Left lobe of liver (tissue), 2 donors: ENCODE measurements at regions not wholly inside any gene's neighbourhood (a gene's known extent, or its start where the extent isn't known, plus 50 kb on each side); places are given as distances from the start of the nearest gene placed in this dataset.

Experiments
- ATAC-seq: fragments of 200-7000 bp; cut with Tn5 transposase; one replicate; pipeline ENCODE4 v1.9.1; 2020; ENCODE audit warnings: mild to moderate bottlenecking, moderate library complexity
- DNase-seq: peaks from one replicate; pipeline ENCODE4 v3.0.0-alpha.2; 2020; ENCODE audit warnings: low spot score
- donor health status: DM: no; HTN: no; CAD: no; lungs with moderate emphysema.
- donor health status: DM: no; HTN: yes; CAD: no.

DNA sequence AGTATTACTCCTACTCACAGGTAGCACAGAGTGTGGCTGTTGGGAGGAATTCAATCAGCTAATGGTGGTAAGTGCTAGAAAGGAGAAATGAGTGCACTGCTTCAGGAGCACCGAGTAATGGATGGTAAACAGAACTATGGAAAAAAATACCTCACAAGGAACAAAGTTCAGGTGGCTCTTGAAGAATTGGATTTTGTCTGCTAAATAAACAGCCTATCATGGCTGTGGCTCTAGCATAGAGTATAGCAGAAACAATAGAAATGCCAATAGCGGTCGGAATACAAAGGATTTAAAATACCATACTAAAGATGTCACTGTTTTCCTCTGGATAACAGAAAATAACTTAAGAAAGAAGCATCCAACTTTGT is 482.5 kb downstream of the NUP35 start:
- ATAC-seq, result no peak
- no peak for DNase-seq

DNA sequence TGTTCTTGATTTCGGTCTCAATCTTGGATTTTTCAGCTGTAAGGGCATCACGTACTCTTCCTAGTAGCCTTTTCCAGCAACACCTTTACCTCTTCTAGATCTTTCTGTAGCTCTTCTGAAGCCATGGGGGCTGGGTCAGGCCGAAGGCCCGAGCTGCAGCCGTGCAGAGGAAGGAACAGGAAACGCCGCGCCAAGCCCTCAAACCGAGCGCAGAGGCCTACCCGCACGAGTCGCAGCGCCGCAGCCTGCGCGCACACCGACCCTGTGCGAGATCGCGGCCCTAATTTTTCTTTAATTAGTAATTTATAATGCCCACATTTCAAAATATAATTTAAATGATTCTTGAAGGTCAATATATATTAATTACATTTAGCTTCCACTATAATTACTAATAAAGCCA is 483.8 kb downstream of the NUP35 start:
- ATAC-seq (no peak), DNase-seq (no peak)

DNA sequence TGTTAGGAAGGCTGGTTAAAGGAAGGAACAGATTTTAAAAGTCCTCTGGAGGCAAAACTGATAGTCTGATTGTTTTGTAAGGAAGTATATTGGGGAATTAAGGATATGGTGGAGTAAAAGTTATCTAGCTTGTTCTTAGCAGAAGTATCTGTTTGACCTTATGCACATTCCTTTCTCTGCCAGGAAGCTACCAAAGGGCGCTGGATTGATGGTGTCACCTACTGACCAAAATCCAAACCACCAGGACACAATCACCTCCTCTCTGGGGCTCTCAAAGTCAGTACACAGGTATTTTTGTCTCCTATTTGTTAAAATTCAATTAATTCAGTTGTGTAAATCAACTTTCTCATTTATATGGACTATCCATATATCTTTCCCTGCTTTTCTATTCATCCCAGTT is 484.5 kb downstream of the NUP35 start:
- DNase-seq, result no peak

DNA sequence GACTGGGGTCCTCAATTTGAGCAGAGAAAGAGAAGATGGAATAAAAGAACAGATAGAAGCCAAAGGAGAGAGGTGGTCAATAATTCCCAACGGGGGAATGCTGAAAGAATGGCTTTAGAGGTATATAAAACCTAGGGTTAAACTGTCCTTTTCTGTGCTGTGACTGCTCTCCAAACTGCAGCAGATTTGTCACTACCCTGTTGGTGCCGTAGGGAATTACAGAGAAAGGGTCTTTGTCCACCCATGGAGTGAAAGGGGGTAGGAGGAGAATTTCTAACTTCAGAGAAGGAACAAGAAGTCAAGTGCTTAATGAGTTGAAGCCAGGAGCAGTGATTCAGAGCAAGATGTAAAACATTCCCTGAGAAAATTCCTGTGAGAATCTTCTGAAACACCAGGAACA is 486.5 kb downstream of the NUP35 start:
- ATAC-seq (no peak), DNase-seq (no peak)

More for the DNA sequence above, 484.5 kb downstream of the NUP35 start:
- no peak for ATAC-seq

DNA sequence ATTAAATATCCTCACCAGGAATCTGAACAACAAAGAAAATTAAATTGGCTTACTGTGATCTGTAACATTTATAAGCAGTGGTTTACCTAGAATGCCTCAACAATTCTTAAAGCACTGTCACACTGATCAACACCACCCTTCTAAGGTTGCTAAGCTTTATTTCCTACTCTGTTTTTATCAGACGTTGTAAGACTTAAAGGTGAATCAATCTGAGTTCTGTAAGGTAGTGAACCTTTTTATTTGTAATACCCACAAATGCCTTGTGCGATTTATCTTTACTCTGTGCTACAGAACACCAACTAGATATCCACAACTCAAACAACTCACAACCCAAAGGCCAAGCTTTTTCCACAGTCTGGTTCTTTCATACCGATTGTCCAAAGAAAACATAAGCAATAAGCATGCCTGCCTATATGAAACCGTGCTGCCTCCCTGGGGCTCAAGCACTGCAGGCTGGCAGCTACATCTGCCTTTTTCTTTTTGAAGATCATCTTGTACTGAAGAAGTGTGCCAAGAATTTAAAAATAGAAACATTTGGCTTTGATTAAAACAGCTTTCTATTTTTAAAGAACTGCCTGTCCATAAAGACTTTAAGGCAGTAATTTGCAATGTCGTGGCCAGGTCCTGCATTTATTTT is 490.7 kb downstream of the NUP35 start:
- ATAC-seq, result no peak
- DNase-seq, result no peak

DNA sequence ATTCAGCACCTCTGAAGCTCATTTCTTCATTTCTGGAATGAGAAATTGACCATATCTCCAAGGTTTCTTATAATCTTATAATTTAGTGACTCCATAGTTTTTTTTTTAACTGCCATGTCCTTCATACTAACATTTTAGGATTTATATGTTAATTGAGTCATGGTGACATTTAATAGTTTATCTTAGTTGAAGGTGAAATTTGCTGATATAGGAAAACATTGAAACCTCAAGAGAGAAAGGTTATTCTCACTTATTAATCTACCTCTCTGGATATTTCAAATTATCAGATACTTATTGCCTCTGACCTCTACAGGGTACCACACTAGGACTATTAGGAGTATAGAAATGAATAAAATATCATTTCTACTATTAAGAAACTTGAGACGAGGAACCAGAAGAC is 499.0 kb downstream of the NUP35 start:
- DNase-seq, result no peak
- ATAC-seq, result no peak

DNA sequence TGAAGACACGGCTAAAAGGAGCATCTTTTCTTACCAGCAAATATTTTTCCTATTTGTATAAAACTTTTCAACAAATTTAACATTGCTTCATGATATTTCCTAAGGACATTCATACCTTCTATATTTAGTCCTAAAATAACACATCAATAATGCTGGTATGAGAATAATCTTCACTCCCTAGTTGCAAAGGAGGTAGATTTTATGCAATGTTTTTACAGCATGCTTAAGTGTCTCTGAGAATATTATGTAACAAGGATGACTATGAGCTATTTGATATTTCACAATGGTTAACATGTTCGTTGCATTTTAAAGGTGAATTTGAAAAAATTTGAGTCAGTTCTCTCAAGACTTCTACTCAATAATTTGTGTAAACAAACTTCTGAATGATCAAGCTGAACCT is 506.7 kb downstream of the NUP35 start:
- DNase-seq, result no peak
- ATAC-seq, result no peak

DNA sequence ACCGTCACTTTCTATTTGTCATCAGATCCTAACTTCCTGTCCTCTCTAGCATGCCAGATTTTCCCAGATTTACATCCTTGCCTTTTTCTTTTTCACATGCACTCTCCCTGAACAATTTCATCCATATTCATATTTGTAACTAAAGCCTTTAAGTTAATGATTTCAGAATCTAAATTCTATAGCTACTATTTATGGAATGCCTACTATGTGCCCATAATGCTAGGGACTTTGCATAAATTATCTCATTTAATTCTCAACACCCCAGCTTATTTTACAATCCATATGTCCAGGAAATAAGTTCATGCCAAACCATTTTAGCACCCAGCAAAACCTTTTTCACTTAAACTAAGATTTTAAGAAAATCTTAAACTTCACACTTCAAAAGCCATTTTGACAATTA is 531.9 kb downstream of the NUP35 start:
- DNase-seq (no peak), ATAC-seq (no peak)

DNA sequence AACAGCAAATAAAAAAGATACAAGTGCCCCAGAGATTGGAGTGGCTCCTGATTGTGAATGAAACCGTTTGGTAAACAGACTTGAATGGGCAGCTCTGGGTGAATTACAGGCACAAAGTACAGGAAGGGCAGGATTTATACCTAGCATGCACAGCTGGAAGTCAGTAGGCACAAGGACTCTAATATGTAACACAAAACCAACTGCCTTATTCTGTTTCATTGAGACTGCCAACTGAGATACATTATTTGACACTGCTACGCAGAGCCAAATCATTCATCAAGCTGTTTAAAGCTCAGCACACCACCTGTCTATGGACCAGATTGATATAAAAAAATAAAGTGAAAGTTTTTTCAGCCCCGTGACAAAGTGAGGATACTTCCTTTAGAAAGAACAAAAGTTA is 541.2 kb downstream of the NUP35 start:
- ATAC-seq, result no peak
- DNase-seq, result no peak

DNA sequence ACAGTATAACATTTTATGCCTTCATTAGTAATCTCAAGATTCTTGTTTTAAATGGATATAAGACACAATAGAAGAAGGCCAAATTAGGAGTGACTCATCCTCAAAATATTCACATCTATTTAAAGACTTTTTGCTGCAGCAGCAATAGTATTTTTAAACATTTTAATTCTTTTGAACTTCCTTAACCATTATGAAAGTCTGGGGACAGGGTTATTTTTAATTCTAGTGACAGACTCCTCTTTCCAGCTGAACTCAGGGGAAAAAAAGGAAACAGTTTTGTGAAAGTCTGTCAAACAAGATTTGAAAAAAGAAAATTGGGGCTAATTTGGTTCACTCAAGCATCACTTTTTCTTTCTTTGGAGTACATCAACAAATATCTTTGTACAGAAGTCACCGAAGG is 541.8 kb downstream of the NUP35 start:
- ATAC-seq, result no peak

DNA sequence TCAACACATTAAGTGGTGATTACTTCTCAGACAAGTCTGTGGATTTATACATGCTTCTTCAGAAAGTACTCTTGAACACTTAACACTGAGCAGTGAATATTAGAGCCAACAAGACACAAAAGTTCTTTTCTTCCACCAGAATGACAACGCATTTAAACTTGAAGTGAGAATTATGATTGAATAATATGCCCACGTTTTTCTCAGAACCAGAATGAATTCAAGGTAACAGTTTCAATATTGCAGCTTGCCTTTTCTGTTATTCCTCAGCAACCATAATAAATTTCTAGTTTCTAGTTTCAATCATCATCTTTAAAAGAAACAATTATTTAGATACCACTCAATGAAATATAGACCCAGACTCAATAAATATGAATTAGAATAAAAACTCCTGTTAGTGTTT is 547.0 kb downstream of the NUP35 start:
- DNase-seq, result no peak
- ATAC-seq, result no peak

More for the DNA sequence above, 541.8 kb downstream of the NUP35 start:
- DNase-seq, result no peak

DNA sequence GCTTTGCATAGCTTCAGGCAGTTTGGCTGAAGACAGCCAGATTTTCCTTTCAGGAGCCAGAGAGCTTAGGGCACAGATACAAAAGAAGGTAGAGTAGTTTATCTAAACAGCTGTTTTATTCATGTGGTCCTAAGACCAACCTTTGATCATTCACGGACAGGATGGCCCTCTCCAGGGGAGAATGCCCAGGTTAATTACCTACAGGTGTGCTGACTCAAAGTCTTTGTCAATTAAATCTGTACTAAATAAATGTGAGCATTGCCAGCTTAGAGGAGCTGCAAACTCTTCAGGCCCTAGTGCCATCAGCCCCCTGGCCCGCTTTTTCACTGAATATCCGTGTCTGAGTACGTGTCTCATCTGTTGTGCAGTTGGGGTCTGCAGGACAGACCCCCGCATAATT is 554.7 kb downstream of the NUP35 start:
- no peak for DNase-seq
- ATAC-seq, result no peak

DNA sequence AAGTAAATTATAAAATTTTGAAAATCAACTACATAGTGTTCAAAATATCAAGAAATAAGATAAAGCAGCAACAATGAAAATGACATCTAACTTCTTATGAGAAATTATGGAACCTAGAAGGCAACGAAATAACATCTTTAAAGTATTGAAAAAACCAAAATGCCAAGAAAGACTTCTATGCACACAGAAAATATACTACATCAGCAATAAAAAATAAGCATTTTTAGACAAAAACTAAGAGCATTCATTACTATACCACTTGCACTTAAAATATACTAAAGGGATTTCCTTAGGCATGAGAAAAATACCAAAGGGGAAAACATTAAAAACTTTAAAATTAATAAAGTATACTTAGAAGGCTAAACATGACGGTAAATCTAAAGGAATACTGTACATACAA is 556.3 kb downstream of the NUP35 start:
- ATAC-seq (no peak), DNase-seq (no peak)

DNA sequence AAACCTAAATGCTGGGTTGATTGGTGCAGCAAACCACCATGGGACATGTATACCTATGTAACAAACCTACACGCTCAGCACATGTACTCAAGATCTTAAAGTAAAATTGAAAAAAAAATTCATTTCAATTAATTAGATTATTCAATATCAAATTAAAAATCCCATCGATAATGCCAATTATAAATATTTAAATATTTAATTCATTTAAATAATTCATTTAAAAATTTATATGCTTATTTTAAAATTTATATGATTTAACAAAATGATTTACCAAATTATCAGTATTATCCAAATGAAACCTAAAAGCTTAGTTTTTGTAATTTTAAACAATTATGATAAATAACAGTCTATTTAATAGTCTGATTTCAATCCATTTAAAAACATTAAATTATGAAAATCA is 560.4 kb downstream of the NUP35 start:
- no peak for ATAC-seq
- no peak for DNase-seq

DNA sequence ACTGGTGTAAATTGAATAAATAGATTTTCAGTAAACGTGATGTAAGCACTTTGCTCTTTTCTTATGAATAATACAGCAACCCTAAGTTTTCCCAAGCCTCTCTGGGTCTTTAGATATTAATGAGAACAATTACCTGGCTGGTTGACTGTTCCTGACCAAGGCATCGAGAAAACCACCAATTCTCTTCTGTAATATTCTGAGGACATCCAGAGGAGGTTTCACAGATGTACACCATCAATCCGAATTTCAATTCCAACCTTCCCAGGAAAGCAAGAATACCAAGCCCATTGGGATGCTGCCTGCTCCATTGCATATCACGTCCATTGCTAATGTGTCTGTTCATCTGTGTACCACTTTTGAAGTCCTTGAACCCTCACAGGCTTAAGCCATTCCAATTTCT is 571.8 kb downstream of the NUP35 start:
- no peak for DNase-seq
- no peak for ATAC-seq

DNA sequence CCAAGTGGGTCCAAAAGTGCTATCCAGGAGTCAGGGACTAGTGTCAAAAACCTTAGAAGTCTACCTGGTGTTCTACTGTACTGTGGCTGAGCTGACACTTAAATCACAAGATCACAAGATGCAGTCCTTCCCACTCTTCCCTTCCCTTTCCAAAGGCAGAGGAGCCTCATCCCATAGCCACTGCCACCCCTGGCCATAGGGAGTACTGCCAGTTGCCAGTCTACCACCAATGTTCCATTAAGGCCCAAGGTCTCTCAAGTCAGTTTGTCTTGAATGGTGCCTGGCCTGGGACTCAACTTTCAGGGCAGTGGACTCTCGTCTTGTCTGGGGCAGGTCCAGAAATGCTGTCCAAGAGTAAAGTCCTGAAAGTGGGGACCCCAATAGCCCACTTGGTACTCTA is 585.6 kb downstream of the NUP35 start:
- ATAC-seq (no peak), DNase-seq (no peak)

DNA sequence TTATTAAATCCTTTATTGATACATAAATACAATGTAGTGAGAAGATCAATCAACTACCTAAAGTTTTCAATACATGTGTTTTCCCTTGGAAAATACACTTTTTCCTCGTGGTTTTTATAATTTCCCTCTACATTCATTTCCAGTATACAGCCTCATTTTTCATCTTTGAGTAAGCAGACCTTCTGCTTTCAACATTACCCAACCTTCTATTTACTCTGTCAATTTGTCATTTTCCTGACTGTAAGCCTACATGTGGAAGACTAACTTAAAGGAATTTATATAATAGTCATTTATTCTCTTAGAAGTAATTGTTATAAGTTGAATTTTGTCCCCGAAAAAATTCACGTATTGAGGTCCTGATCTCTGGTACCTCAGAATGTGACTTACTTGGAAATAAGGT is 594.0 kb downstream of the NUP35 start:
- ATAC-seq (no peak), DNase-seq (no peak)

DNA sequence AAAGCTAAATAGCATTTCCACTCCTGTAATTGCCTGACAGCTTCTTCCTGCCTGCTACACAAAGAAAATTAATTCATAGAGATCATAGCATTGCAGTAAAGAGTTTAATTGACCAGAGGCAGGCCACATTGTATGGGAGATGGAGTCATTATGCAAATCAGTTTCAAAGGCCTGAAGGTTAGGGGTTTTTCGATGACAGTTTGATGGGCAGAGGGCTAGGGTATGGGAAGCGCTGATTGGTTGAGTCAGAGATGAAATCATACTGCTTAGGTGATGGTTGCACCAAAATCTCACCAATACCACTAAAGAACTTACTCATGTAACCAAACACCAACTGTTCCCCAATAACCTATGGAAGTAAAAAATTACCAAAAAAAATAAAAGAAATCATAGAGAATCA is 599.0 kb downstream of the NUP35 start:
- DNase-seq (no peak), ATAC-seq (no peak)

DNA sequence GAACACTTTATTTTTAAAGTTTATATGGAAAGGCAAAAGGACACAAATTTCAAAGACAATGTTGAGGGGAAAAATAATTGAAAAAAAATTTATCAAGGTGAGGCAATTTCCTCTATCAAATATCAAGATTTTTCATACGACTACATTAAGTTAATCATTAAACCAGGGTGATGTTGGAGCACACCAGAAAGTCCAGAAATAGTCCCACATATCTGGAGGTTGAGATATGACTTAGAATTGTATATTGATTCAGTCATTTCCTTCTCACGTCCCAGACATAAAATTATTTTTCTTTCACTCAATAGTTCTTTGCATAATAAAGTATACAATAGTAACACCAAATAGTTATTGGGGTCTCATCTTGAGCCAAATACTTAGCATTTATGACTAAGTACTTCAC is 605.1 kb downstream of the NUP35 start:
- no peak for ATAC-seq
- no peak for DNase-seq

DNA sequence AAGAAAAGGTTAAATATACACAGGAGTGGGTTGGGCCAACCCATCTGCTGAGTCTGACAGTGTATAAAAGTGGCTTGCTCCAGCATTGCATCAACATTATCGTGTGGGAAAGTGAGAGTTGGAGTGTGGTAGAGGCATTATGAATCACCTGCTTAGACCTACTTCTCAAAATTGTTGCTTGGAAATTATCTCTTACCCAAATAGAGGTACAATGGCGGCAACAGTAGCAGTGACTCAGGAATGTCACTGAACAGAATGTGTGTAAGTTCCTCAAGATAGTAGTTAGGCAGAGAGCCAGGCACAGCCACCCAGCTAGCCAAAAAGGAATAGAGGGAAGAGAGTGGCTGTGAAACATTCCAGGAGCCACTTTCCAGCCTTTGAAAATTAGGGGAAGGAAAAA is 616.0 kb downstream of the NUP35 start:
- DNase-seq (no peak), ATAC-seq (no peak)

DNA sequence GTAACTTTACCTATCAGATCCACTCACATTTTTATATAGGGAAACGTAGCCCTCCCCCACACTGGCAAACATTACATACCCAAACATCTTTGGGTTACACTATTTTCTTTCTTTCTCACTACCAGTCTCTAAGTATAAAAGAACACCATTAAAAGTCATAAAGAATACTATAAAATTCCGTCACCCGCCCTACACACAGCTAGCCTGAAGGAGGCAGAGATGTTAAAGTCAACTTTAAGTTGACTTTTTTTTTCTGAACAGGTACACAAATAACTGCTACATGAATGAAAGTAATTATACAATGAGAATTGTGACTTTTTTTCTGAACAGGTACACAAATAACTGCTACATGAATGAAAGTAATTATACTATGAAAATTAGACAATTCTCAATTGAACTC is 628.3 kb downstream of the NUP35 start:
- DNase-seq, result no peak
- ATAC-seq, result no peak

DNA sequence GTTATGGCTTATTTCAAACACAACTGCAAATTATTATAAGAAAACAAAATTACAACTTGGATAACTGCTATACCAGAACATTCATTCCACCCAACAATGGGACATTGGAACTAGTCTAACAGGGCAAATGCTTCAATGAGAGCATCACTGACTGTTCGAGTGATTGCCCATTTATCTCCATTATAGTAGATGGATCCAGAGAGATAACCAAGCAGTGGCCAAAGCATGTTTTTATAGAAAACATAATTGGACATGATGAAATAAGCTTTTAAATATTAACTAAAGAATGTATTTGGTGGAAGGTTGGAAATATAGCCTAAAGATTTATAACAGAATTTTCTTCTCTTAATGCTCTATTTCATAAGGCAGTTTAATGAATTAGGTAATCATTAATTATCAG is 634.8 kb downstream of the NUP35 start:
- no peak for ATAC-seq
- no peak for DNase-seq

DNA sequence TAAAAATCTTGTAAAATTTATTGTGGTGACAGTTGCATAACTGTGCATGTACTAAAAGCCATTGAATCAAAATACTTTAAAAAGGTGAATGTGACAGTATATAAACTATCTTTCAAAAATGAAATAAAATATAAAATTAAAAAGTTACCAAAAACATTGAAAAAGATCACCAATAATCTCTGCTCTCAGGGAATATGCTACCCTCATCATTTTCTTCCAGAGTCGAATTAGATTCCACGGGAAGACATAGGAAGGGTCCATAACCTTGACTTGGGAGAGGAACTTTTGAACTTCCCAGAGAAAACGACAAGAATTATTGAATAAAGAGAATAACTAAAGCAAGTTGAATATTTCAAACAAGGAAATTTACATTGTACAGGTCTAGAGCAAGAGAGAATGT is 649.5 kb downstream of the NUP35 start:
- ATAC-seq, result no peak
- DNase-seq, result no peak

DNA sequence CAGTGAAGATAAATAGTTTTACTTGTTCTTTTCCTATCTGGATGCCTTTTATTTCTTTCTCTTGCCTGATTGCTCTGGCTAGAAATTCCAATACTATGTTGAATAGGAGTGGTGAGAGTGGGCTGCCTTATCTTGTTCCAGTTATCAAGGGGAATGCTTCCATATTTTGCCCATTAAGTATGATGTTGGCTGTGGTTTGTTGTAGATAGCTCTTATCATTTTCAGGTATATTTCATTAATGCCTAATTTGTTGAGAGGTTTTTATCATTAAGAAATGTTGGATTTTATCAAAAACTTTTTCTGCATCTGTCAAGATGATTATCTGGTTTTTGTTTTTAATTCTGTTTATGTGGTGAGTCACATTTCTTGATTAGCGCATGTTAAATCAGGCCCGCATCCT is 655.8 kb downstream of the NUP35 start:
- no peak for ATAC-seq
- DNase-seq, result no peak
